Hepatocyte (in vitro differentiated cells): ENCODE measurements at regions not wholly inside any gene's neighbourhood (a gene's known extent, or its start where the extent isn't known, plus 50 kb on each side); places are given as distances from the start of the nearest gene placed in this dataset.

Experiments used
- DNase-seq: peaks from one replicate; pipeline ENCODE4 v3.0.0-alpha.2; 2016; ENCODE audit warnings: low spot score
- H2AFZ ChIP-seq: fragments of 200-600 bp; sonication (generic); 2 replicates; pipeline ENCODE4 v1.6.0; 2016; ENCODE audit warnings: antibody characterized with exemption, mild to moderate bottlenecking
- H3K27ac ChIP-seq: fragments of 200-600 bp; sonication (generic); 2 replicates; pipeline ENCODE4 v1.5.1; 2016; ENCODE audit warnings: mild to moderate bottlenecking
- H3K27me3 ChIP-seq: fragments of 200-600 bp; sonication (generic); 2 replicates; pipeline ENCODE4 v1.6.1; 2016
- H3K36me3 ChIP-seq: fragments of 200-600 bp; sonication (generic); replicated peaks from 2 replicates; pipeline ENCODE4 v1.5.1; 2016; ENCODE audit warnings: low read depth; ENCODE audit not compliant: insufficient read depth
- H3K4me1 ChIP-seq: fragments of 200-600 bp; sonication (generic); 2 replicates; pipeline ENCODE4 v1.5.1; 2016; ENCODE audit warnings: mild to moderate bottlenecking, moderate library complexity; ENCODE audit not compliant: insufficient read depth
- H3K4me2 ChIP-seq: fragments of 200-600 bp; sonication (generic); 2 replicates; pipeline ENCODE4 v1.6.0; 2016
- H3K4me3 ChIP-seq: fragments of 200-600 bp; sonication (generic); 2 replicates; pipeline ENCODE4 v1.5.1; 2016; ENCODE audit warnings: mild to moderate bottlenecking
- H3K79me2 ChIP-seq: fragments of 200-600 bp; sonication (generic); 2 replicates; pipeline ENCODE4 v1.6.0; 2017; ENCODE audit warnings: mild to moderate bottlenecking
- H3K9me2 ChIP-seq: fragments of 200-600 bp; sonication (generic); replicated peaks from 2 replicates; pipeline ENCODE4 v1.6.0; 2017; ENCODE audit warnings: mild to moderate bottlenecking; ENCODE audit not compliant: insufficient read depth
- H3K9me3 ChIP-seq: fragments of 200-600 bp; sonication (generic); 2 replicates; pipeline ENCODE4 v1.5.1; 2016; ENCODE audit warnings: low read depth, mild to moderate bottlenecking
- H4K20me1 ChIP-seq: fragments of 200-600 bp; sonication (generic); 2 replicates; pipeline ENCODE4 v1.6.0; 2016; ENCODE audit warnings: mild to moderate bottlenecking; ENCODE audit not compliant: insufficient read depth, poor library complexity, severe bottlenecking
- CTCF ChIP-seq: fragments of 200-600 bp; sonication (generic); IDR thresholded peaks from 2 replicates; pipeline ENCODE4 v1.5.1; 2016; ENCODE audit warnings: antibody characterized with exemption, mild to moderate bottlenecking; ENCODE audit not compliant: poor library complexity
- EZH2 ChIP-seq: fragments of 200-600 bp; sonication (generic); IDR thresholded peaks from 2 replicates; pipeline ENCODE4 v1.6.1; 2016; ENCODE audit warnings: antibody characterized with exemption, mild to moderate bottlenecking, borderline replicate concordance
- EZH2phosphoT487 ChIP-seq: fragments of 200-600 bp; sonication (generic); IDR thresholded peaks from one replicate; pipeline ENCODE4 v1.6.1; 2018; ENCODE audit warnings: antibody characterized with exemption, mild to moderate bottlenecking, low read depth, moderate library complexity; ENCODE audit not compliant: unreplicated experiment, severe bottlenecking
- WGBS: methylation state at CpG from one replicate; pipeline ENCODE4 v1.1.6; 2016; ENCODE audit warnings: low lambda C conversion rate; ENCODE audit errors: missing lambda C conversion rate; 5-methylcytosine and 5-hydroxymethylcytosine counted together

DNA sequence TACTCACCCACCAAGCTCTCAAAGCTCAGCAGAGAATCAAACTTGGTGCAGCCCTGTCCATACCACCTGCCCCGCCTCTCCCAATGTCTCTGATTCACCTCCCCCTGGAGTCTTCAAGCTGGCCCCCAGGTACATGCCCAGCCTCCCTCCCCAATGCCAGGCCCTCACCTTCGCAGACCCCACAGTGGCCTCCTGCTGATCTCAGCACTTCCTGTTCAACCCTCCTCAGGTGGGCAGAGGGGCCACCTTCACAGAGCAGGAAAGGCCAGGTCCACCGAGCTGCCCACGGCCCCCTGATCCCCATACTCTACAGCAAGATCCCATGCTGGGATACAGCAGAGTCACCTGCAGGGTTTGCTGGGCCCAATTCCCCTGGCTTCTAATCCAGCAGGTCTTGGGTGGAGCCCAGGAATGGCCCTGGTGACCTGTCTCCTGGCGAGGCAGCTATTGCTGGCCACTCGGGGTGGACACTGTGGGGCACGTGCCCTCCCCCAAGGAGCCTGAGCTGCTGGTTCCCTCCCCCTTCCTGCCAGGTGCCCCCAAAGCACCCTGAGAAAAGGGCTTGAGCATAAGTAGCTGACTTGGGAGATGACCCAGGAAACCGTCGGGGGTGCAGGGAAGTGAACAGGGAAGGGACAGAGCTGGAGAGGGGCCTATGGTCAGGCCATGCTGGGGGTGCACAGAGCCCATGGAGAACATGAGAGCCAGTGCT lies 150.7 kb downstream of the BRD1 start:
- H2AFZ ChIP-seq = no peak overlapping the region
- H3K27ac ChIP-seq = no peak overlapping the region
- no peak overlapping the region for H3K4me2 ChIP-seq
- no peaks in the 10 kb centered on the region for H3K9me3 ChIP-seq
- H3K27me3 ChIP-seq = peaks cover 55% of the 10 kb centered on the region
- DNase-seq = no peak
- H3K4me3 ChIP-seq = no peak overlapping the region
- H3K79me2 ChIP-seq = no peaks in the 10 kb centered on the region
- no peaks in the 10 kb centered on the region for H4K20me1 ChIP-seq
- TF ChIP-seq CTCF (no peak), EZH2phosphoT487 (no peak), EZH2 (no peak)
- WGBS = 74% methylated on average over 9 of the region's 9 CpGs
- H3K9me2 ChIP-seq = no peaks in the 10 kb centered on the region
- H3K36me3 ChIP-seq = no peaks in the 10 kb centered on the region
- H3K4me1 ChIP-seq = no peaks in the 10 kb centered on the region

- no peak overlapping the region for H3K4me3 ChIP-seq
- peaks cover 62% of the 10 kb centered on the region for H3K27me3 ChIP-seq
- DNase-seq = no peak
- H4K20me1 ChIP-seq = no peaks in the 10 kb centered on the region
- H3K79me2 ChIP-seq = no peaks in the 10 kb centered on the region
- no peak overlapping the region for H3K27ac ChIP-seq
- H3K9me2 ChIP-seq = no peaks in the 10 kb centered on the region
- TF ChIP-seq EZH2phosphoT487 (no peak), EZH2 (no peak), CTCF (no peak)
- no peaks in the 10 kb centered on the region for H3K36me3 ChIP-seq
- no peak overlapping the region for H2AFZ ChIP-seq
- H3K9me3 ChIP-seq = no peaks in the 10 kb centered on the region
- H3K4me2 ChIP-seq = no peak overlapping the region
- 79% methylated on average over 5 of the region's 5 CpGs for WGBS
- H3K4me1 ChIP-seq = no peaks in the 10 kb centered on the region
Measured at GRCh38 chr22:49676230-49676629, 151.4 kb downstream of the BRD1 start.

DNA sequence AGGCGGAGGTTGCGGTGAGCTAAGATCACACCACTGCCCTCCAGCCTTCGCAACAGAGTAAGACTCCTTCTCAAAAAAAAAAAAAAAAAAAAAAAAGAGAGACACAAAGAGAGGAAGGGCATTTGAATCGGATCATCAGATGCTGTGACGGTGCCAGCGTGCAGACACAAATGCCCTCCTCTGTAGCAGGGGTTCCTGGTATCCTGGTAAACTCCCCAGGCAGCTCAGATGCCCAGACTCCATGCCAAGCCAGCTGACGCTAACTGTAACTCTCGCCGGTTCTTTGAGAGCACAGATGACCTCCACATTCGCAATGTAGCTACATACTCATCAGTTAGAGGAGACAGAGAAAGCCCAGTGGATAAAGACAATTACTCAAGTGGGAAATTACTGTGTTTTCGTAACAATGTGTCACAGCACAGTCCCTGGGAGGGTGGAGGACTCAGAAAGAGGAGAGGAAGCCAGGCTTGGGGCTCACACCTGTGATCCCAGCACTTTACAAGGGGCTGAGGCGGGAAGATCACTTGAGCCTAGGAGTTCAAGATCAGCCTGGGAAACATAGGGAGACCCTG lies 153.1 kb downstream of the BRD1 start:
- Histone ChIP-seq H3K27me3 (peaks cover 71% of the 10 kb centered on the region), H3K9me2 (no peaks in the 10 kb centered on the region), H3K79me2 (no peaks in the 10 kb centered on the region), H3K4me1 (peaks cover 4% of the 10 kb centered on the region), H2AFZ (no peak overlapping the region), H3K27ac (no peak overlapping the region), H3K4me2 (no peak overlapping the region), H3K9me3 (no peaks in the 10 kb centered on the region), H3K4me3 (no peak overlapping the region), H4K20me1 (no peaks in the 10 kb centered on the region), H3K36me3 (no peaks in the 10 kb centered on the region)
- no peak for DNase-seq
- WGBS = 86% methylated on average over 12 of the region's 12 CpGs
- no peak for TF ChIP-seq CTCF
- no peak for TF ChIP-seq EZH2
- TF ChIP-seq EZH2phosphoT487 = no peak
